ENCODE measurements at regions not wholly inside any gene's neighbourhood (a gene's known extent, or its start where the extent isn't known, plus 50 kb on each side); places are given as distances from the start of the nearest gene placed in this dataset.

GRCh38 chr18:44514766-44515165, 165.9 kb upstream of the SETBP1 start:
- no peak for DNase-seq

GRCh38 chr18:44516450-44516849, 164.2 kb upstream of the SETBP1 start:
- no peak for DNase-seq

- DNase-seq, result no peak
Measured at GRCh38 chr18:44517136-44517535, 163.6 kb upstream of the SETBP1 start.

DNA sequence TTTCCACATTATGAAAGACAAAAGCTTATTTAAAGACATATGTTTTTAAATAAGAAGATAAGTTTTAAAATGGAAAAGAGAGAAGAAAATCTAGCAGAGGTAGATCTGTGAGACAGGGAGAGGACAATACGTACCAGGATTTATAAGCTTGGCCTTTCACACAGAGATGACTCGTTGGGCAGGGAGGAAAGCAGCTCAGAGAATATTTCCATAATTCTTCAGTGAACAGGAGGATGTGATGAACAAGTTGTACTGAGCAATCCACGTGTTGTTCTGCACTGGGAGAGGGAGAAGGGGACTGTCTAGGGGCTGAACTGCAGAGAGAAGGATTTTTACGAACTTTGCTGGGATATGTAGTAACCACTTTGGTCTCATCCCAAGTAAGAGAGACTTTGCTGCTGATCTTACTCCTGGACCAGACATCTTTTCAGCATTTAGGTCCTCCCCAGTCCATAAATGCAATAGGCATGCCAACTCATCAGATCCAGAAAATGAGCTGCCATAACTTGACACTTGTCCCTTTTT, 162.5 kb upstream of the SETBP1 start:
- peak; percentile 15 for DNase-seq

- DNase-seq, result peak; percentile 18
Measured at GRCh38 chr18:44518666-44519065, 162.0 kb upstream of the SETBP1 start.

GRCh38 chr18:44520981-44521667, 159.6 kb upstream of the SETBP1 start:
- peak; percentile 28 for DNase-seq

DNA sequence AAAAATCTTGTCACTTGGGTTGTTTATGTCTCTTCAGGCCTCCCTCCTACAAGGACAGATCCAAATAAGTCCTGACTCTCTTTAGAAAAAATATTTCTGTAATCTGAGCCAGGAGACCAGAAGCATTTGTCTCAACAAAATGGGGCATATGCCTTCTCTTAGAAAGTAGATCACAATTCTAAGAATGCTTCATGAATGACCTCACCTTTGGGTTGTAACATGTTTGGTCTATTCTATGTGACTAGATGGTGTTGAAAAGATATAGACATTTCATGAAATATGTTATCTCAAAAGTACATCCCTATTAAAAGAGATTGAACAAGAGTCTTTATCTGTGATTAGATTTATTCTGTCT, 159.0 kb upstream of the SETBP1 start:
- DNase-seq, result peak; percentile 35

GRCh38 chr18:44526705-44527415, 153.8 kb upstream of the SETBP1 start:
- DNase-seq, result no peak

GRCh38 chr18:44533071-44533470, 147.6 kb upstream of the SETBP1 start:
- no peak for DNase-seq

GRCh38 chr18:44536046-44536445, 144.6 kb upstream of the SETBP1 start:
- DNase-seq, result peak; percentile 76

DNA sequence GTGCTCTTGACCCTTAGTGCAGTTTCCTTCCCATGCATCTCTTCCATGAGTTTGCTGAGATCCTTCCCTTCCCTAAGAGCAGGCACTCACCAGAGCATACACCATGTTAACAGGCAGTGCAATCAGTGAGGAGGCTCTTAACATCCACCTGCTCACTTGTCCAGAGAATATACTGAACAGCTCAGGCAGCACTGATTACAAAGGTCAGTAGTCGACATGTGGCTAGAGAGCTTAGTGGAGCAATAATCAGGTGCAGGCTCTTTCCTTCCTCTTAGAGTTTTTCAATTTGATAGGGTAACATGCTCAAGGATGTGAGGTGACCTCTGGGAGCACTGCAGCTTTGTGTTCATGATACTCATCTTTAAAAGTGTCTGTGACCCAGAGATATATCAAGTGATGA, 144.1 kb upstream of the SETBP1 start:
- DNase-seq, result no peak

- peak; percentile 96 for DNase-seq
Measured at GRCh38 chr18:44537526-44537925, 143.2 kb upstream of the SETBP1 start.

DNA sequence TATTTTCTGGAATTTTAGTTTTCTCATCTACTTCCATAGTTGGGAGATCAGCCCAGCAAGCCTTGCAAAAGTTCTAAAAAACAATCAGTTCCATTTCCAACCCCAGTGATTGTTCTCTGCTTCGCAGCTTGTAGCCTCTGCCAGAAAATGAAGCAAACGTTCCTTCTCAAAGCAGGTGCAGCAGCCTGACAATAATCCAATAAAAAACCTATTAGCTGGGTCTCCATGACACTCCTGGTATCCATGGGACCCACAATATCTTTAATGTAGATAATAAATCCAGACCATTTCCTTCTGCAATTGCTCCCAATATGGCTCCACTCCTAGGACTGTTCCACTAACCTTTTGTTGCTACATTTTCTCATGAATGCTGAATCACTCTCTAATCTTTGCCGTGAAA, 140.8 kb upstream of the SETBP1 start:
- no peak for DNase-seq

- DNase-seq, result no peak
Measured at GRCh38 chr18:44541159-44541558, 139.5 kb upstream of the SETBP1 start.

- DNase-seq, result no peak
Measured at GRCh38 chr18:44541781-44542180, 138.9 kb upstream of the SETBP1 start.

- DNase-seq, result no peak
Measured at GRCh38 chr18:44543387-44543786, 137.3 kb upstream of the SETBP1 start.

DNA sequence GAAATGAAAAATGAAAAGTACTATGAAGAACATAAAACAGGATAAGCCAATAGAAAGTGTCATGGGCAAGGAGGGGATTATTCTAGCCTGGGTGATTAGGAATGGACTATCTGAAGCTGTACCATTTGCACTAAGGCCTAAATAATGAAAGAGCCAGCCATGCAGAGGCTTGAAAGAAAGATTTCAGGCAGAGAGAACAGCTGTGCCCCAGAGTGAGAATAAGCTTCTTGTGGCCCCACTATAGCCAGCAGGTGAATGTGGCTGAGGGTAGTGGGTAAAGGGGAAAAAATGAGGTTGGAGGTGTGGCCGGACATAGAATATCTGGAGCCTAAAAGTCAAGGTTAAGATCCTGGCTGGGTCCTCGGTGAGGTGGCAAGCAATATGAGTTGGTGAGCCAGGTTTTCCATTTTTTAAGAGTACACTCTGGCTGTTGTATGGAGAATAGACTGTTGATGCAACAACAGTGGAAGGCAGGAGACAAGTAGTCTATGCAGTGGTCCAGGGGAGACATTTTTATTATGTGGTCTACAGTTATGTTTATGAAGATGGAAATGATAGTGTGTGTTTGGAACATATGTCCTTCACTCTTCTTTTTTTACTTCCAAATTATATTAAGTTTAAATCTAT, 135.2 kb upstream of the SETBP1 start:
- DNase-seq, result no peak

DNA sequence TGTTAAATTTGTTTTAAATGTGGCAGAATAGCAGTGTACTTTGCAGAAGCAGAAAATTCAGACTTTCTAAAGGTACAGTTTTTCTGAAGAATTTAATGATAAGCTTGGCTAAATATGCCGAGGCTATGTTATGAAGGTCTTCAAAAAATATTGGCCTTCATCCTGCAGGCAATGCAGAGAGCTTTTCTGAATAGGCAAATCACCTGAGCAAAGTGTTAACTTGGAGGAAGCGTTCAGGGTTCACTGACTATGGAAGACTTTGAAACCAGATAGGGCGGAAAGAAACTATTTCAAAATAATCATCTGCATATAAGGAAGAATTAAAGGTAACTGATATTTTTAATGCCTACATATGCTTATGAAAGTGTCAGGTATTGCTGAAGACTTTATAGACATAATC, 133.7 kb upstream of the SETBP1 start:
- DNase-seq, result no peak

DNA sequence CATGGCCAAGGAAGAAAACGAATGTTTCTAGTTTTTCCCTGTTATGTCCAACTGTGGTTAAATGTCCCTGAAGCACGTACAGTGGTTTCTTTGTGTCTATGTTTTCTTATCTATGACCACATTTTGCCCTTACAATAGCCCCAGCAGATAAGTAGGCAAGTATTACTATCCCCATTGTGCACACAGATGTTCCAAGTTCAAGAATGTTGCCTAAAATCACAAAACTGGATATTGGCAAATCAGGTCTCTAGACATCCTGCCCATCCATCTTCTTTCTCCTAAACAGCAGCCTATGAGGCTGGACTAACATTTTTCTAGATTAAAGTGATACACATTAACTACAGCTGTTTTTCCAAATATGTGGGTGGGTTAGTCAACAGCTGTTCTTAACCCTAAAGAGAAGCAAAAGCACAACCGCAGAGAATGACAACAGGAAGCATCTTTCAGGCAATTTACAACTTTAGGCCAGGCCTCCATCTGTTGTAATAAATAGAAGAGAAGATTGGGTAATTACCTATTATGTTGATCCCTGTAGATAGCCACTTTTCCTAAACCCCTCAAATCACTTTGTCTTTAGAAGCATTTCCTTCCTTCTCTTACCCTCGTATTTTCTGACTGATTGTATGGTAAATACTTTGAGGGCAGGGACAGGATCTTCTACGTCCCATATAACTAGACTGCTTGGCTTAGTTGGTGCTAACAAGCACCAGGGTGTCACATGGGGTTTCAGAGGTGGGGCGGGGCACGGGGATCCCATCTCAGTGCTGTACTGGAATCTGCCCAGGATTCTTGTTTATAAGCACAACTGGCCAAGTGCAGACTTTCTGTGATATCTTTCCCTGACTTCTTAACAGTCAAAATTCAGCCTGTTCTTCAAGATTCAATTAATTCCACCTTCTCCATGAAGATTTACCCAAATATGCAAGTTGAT, 132.1 kb upstream of the SETBP1 start:
- DNase-seq, result peak; percentile 34

GRCh38 chr18:44552706-44553105, 128.0 kb upstream of the SETBP1 start:
- no peak for DNase-seq

DNA sequence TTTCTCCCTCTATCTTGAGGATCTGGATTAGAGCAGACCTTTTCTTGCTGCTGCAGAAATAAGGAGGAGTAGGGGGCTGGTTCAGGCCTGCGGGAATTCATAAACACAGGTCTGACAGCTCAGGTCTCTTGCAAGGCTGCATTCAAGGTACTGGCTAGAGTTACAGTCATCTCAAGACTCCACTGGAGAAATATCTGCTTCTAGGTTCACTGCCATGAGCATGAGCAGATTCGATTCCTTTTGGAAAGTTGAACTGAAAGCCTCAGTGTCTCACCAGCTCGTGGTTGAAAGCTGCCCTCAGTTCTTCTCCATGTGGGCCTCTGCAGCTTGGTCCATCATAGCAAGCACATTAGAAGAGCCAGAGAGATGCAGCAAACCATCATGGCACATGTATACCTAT, 124.4 kb upstream of the SETBP1 start:
- DNase-seq, result no peak

- no peak for DNase-seq
Measured at GRCh38 chr18:44557616-44558151, 123.0 kb upstream of the SETBP1 start.
